ENCODE measurements at regions not wholly inside any gene's neighbourhood (a gene's known extent, or its start where the extent isn't known, plus 50 kb on each side); places are given as distances from the start of the nearest gene placed in this dataset.

GRCh38 chr13:72507416-72508199, 219.8 kb downstream of the MZT1 start (continued):
- TF ChIP-seq, protein P1, sequence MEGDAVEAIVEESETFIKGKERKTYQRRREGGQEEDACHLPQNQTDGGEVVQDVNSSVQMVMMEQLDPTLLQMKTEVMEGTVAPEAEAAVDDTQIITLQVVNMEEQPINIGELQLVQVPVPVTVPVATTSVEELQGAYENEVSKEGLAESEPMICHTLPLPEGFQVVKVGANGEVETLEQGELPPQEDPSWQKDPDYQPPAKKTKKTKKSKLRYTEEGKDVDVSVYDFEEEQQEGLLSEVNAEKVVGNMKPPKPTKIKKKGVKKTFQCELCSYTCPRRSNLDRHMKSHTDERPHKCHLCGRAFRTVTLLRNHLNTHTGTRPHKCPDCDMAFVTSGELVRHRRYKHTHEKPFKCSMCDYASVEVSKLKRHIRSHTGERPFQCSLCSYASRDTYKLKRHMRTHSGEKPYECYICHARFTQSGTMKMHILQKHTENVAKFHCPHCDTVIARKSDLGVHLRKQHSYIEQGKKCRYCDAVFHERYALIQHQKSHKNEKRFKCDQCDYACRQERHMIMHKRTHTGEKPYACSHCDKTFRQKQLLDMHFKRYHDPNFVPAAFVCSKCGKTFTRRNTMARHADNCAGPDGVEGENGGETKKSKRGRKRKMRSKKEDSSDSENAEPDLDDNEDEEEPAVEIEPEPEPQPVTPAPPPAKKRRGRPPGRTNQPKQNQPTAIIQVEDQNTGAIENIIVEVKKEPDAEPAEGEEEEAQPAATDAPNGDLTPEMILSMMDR (IDR thresholded peaks at IDR 0.05 in 2 of 3, conservative IDR thresholded peaks at IDR 0.05 in 1 of 3; ENCODE audit: borderline replicate concordance in 1 of 3, insufficient read depth in 1 of 3, low read depth in 2 of 3, low read length in 2 of 3), result no peak
- TF ChIP-seq FOSL1 (IDR thresholded peaks at IDR 0.05; ENCODE audit: low read depth) (no peak), ZNF274 (IDR thresholded peaks at IDR 0.05; ENCODE audit: low read depth, low read length) (no peak), CEBPB (IDR thresholded peaks at IDR 0.05; ENCODE audit: low read depth) (no peak)

- RAD21 ChIA-PET (ENCODE audit: low non-redundant PET in 1 of 2, low total read pairs in 2 of 2, uncharacterized antibody in 2 of 2, unreplicated experiment in 2 of 2), result no interaction called here
- H3K36me3 ChIP-seq (ENCODE audit: control insufficient read depth in 1 of 2, insufficient read depth in 2 of 2, low read length in 2 of 2), result no peaks in the 10 kb centered on the region
- ATAC-seq (no peak), DNase-seq (ENCODE audit: low read depth, low spot score) (no peak)
- POLR2A ChIA-PET, result no interaction called here
- no peak overlapping the region for H3K4me3 ChIP-seq (replicated peaks in 1 of 2; ENCODE audit: low read depth in 1 of 2, low read length in 2 of 2)
- no peaks in the 10 kb centered on the region for H3K9me2 ChIP-seq (ENCODE audit: insufficient read depth)
- no TSS peak for BruUV-seq (replicated peaks)
- intact Hi-C loops (cut with micrococcal nuclease), result no loop called here
- CTCF ChIA-PET, result no interaction called here
- no peaks in the 10 kb centered on the region for H3K4me1 ChIP-seq (ENCODE audit: control insufficient read depth in 1 of 2, insufficient read depth in 2 of 2, low read length in 2 of 2)
- H3K9me3 ChIP-seq (ENCODE audit: control insufficient read depth in 1 of 2, insufficient read depth in 1 of 2, low read depth in 1 of 2, low read length in 2 of 2), result no peaks in the 10 kb centered on the region
- H3K4me2 ChIP-seq (ENCODE audit: low read length), result no peak overlapping the region
- H3K9ac ChIP-seq (ENCODE audit: low read length), result no peak overlapping the region
- no peaks in the 10 kb centered on the region for H3K27me3 ChIP-seq (ENCODE audit: insufficient read depth, low read length)
- H4K20me1 ChIP-seq (ENCODE audit: insufficient read depth), result no peaks in the 10 kb centered on the region
- no peaks in the 10 kb centered on the region for H3K79me2 ChIP-seq (ENCODE audit: insufficient read depth, low read length)
- no peak overlapping the region for H2AFZ ChIP-seq (ENCODE audit: low read depth, low read length, poor library complexity, severe bottlenecking)
- no peak overlapping the region for H3K27ac ChIP-seq (ENCODE audit: low read depth, low read length)
- no peak for TF ChIP-seq EZH2 (IDR thresholded peaks at IDR 0.05)
- no peak for TF ChIP-seq ELF1 (IDR thresholded peaks at IDR 0.05; ENCODE audit: borderline replicate concordance, low read depth)
- TF ChIP-seq, protein P1 (IDR thresholded peaks at IDR 0.05 in 2 of 3, conservative IDR thresholded peaks at IDR 0.05 in 1 of 3; ENCODE audit: borderline replicate concordance in 1 of 3, insufficient read depth in 1 of 3, low read depth in 2 of 3, low read length in 2 of 3), result no peak
- no peak for TF ChIP-seq ATF3 (IDR thresholded peaks at IDR 0.05)
- no peak for TF ChIP-seq POLR2A (IDR thresholded peaks at IDR 0.05; ENCODE audit: borderline replicate concordance, extremely low read depth, insufficient read depth, insufficient read length)
- TF ChIP-seq, protein P2, sequence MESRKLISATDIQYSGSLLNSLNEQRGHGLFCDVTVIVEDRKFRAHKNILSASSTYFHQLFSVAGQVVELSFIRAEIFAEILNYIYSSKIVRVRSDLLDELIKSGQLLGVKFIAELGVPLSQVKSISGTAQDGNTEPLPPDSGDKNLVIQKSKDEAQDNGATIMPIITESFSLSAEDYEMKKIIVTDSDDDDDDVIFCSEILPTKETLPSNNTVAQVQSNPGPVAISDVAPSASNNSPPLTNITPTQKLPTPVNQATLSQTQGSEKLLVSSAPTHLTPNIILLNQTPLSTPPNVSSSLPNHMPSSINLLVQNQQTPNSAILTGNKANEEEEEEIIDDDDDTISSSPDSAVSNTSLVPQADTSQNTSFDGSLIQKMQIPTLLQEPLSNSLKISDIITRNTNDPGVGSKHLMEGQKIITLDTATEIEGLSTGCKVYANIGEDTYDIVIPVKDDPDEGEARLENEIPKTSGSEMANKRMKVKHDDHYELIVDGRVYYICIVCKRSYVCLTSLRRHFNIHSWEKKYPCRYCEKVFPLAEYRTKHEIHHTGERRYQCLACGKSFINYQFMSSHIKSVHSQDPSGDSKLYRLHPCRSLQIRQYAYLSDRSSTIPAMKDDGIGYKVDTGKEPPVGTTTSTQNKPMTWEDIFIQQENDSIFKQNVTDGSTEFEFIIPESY (IDR thresholded peaks at IDR 0.05; ENCODE audit: extremely low read depth, insufficient replicate concordance, low read length), result no peak
- TF ChIP-seq ZFX (IDR thresholded peaks at IDR 0.05), result no peak
- TF ChIP-seq, protein P3, sequence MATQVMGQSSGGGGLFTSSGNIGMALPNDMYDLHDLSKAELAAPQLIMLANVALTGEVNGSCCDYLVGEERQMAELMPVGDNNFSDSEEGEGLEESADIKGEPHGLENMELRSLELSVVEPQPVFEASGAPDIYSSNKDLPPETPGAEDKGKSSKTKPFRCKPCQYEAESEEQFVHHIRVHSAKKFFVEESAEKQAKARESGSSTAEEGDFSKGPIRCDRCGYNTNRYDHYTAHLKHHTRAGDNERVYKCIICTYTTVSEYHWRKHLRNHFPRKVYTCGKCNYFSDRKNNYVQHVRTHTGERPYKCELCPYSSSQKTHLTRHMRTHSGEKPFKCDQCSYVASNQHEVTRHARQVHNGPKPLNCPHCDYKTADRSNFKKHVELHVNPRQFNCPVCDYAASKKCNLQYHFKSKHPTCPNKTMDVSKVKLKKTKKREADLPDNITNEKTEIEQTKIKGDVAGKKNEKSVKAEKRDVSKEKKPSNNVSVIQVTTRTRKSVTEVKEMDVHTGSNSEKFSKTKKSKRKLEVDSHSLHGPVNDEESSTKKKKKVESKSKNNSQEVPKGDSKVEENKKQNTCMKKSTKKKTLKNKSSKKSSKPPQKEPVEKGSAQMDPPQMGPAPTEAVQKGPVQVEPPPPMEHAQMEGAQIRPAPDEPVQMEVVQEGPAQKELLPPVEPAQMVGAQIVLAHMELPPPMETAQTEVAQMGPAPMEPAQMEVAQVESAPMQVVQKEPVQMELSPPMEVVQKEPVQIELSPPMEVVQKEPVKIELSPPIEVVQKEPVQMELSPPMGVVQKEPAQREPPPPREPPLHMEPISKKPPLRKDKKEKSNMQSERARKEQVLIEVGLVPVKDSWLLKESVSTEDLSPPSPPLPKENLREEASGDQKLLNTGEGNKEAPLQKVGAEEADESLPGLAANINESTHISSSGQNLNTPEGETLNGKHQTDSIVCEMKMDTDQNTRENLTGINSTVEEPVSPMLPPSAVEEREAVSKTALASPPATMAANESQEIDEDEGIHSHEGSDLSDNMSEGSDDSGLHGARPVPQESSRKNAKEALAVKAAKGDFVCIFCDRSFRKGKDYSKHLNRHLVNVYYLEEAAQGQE (IDR thresholded peaks at IDR 0.05; ENCODE audit: low read depth), result no peak
- no peak for TF ChIP-seq TCF7L2 (IDR thresholded peaks at IDR 0.05; ENCODE audit: borderline replicate concordance, extremely low read depth, insufficient read depth, insufficient read length)
- TF ChIP-seq EGR1 (IDR thresholded peaks at IDR 0.05; ENCODE audit: low read depth), result no peak
- no peak for TF ChIP-seq FOSL1 (IDR thresholded peaks at IDR 0.05; ENCODE audit: low read depth)
Measured at GRCh38 chr13:72506706-72507105, 220.7 kb downstream of the MZT1 start.
